ENCODE measurements at regions not wholly inside any gene's neighbourhood (a gene's known extent, or its start where the extent isn't known, plus 50 kb on each side); places are given as distances from the start of the nearest gene placed in this dataset.

- H3K9me2 ChIP-seq (ENCODE audit: insufficient read depth) = no peaks in the 10 kb centered on the region
- no peak for DNase-seq (ENCODE audit: low read depth, low spot score)
- TF ChIP-seq JUND (IDR thresholded peaks at IDR 0.05) (no peak), POLR2A (IDR thresholded peaks at IDR 0.05; ENCODE audit: borderline replicate concordance, extremely low read depth, insufficient read depth, insufficient read length) (no peak), ZBTB33 (IDR thresholded peaks at IDR 0.05; ENCODE audit: extremely low read depth, insufficient replicate concordance, low read length) (no peak), REST (IDR thresholded peaks at IDR 0.05; ENCODE audit: low read depth) (no peak), FOSL1 (IDR thresholded peaks at IDR 0.05; ENCODE audit: low read depth) (no peak), EGR1 (IDR thresholded peaks at IDR 0.05; ENCODE audit: low read depth) (no peak), EZH2 (IDR thresholded peaks at IDR 0.05) (no peak), CBX3 (IDR thresholded peaks at IDR 0.05; ENCODE audit: low read depth) (no peak), SP1 (IDR thresholded peaks at IDR 0.05; ENCODE audit: low read depth) (no peak), ELF1 (IDR thresholded peaks at IDR 0.05; ENCODE audit: borderline replicate concordance, low read depth) (no peak), MAX (IDR thresholded peaks at IDR 0.05) (no peak), SIN3A (IDR thresholded peaks at IDR 0.05; ENCODE audit: low read depth) (no peak), RAD21 (IDR thresholded peaks at IDR 0.05; ENCODE audit: low read depth) (no peak), POLR2AphosphoS5 (IDR thresholded peaks at IDR 0.05; ENCODE audit: low read depth, low read length) (no peak)
- H4K20me1 ChIP-seq (ENCODE audit: insufficient read depth) = no peaks in the 10 kb centered on the region
- intact Hi-C loops (cut with micrococcal nuclease) = no loop called here
- H3K4me1 ChIP-seq (ENCODE audit: control insufficient read depth in 1 of 2, insufficient read depth in 2 of 2, low read length in 2 of 2) = peaks cover 48 to 69% of the 10 kb centered on the region in 2 experiments
- no peak overlapping the region for H3K4me2 ChIP-seq (ENCODE audit: low read length)
- no peaks in the 10 kb centered on the region for H3K27me3 ChIP-seq (ENCODE audit: insufficient read depth, low read length)
- no peak overlapping the region for H3K4me3 ChIP-seq (replicated peaks in 1 of 2; ENCODE audit: low read depth in 1 of 2, low read length in 2 of 2)
- ATAC-seq = no peak
- no peaks in the 10 kb centered on the region for H3K9me3 ChIP-seq (ENCODE audit: control insufficient read depth in 1 of 2, insufficient read depth in 1 of 2, low read depth in 1 of 2, low read length in 2 of 2)
- ChIA-PET POLR2A (no interaction called here), RAD21 (ENCODE audit: low non-redundant PET in 1 of 2, low total read pairs in 2 of 2, uncharacterized antibody in 2 of 2, unreplicated experiment in 2 of 2) (no interaction called here), CTCF (no interaction called here)
- no peaks in the 10 kb centered on the region for H3K79me2 ChIP-seq (ENCODE audit: insufficient read depth, low read length)
- H3K9ac ChIP-seq (ENCODE audit: low read length) = no peak overlapping the region
- no peak overlapping the region for H2AFZ ChIP-seq (ENCODE audit: low read depth, low read length, poor library complexity, severe bottlenecking)
- H3K27ac ChIP-seq (ENCODE audit: low read depth, low read length) = no peak overlapping the region
- no TSS peak for BruUV-seq (replicated peaks)
- no peaks in the 10 kb centered on the region for H3K36me3 ChIP-seq (ENCODE audit: control insufficient read depth in 1 of 2, insufficient read depth in 2 of 2, low read length in 2 of 2)
Measured at GRCh38 chr14:50006141-50006540, 110.2 kb downstream of the VCPKMT start.
